NCI-H1694 treated with DMSO at 0.1 percent for 48 hours (cell line): ENCODE measurements at regions not wholly inside any gene's neighbourhood (a gene's known extent, or its start where the extent isn't known, plus 50 kb on each side); places are given as distances from the start of the nearest gene placed in this dataset.

Experiments
- DNase-seq: peaks from one replicate; lab custom pipeline; 2025; lab: John Stamatoyannopoulos, UW

DNA sequence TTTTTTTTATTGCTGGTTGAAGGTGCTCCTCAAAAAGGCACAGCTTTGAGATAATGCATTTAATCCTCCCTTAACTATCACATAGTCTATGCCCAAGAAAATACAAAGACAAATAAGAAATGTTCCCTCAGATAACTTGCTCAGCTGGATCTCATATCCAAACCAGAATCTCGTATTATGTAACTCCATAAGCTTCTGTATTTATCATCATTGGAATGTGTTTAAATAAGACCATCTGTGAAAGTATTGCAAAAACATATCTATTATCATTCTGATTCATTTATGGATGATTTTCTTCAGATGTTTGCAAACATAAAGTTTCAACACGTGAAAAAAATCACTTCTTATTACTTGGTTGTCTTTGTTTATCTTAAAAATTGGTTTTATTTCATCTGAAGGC, 190.9 kb downstream of the IRS2 start:
- DNase-seq, result no peak

DNA sequence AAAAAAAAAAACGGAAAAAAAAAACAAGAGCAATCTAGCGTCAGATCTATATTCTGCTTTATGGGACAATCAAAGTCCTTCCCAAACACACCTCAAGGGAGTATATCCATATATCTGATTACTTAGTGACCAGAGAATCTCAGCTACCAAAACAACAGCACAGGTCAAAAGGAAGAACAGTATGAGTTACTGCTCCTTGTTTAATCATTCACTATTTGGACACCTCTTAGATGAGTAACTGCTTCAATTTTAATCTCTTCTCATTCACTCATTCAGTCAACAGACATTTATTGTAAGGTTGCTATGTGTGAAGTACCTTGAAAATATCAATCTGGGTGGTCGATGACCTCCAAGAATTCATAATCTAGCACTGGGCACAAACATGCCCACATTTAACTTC, 193.2 kb downstream of the IRS2 start:
- no peak for DNase-seq

DNA sequence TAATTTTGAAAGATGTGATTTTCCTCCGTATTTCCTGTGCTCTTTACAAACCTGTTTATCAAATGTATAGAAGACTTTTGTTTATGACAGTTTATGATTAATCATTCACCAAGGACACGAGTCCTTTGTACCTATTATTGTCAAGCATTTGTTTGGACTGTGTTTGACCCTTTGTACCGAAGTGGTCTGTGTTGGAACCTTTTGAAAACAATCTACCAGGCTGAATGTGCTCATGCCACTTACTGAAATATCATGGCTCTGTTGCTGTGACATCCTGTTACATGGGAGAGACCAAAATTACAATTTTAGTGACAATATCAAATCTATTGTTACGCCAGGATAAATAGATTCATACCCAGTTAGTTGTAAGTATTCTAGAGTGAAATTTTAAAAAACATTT, 193.6 kb downstream of the IRS2 start:
- no peak for DNase-seq

DNA sequence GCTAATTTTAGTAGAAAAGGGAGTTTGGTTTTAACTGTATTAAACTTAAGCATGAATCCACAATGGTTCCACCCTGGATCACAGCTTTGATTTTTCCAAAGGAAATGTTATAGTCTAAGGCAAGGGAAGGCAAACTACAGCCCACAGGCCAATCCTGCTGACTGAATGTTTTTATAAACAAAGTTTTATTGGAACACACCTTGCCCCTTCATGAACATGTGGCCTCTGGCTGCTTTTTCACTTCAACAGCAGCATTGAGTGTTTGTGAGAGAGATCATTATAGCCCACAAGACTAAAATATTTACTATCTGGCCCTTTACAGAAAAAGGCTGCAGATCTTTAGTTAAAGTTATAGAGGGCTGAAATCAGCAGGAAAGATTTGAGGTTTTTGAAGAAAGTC, 198.7 kb downstream of the IRS2 start:
- no peak for DNase-seq

DNA sequence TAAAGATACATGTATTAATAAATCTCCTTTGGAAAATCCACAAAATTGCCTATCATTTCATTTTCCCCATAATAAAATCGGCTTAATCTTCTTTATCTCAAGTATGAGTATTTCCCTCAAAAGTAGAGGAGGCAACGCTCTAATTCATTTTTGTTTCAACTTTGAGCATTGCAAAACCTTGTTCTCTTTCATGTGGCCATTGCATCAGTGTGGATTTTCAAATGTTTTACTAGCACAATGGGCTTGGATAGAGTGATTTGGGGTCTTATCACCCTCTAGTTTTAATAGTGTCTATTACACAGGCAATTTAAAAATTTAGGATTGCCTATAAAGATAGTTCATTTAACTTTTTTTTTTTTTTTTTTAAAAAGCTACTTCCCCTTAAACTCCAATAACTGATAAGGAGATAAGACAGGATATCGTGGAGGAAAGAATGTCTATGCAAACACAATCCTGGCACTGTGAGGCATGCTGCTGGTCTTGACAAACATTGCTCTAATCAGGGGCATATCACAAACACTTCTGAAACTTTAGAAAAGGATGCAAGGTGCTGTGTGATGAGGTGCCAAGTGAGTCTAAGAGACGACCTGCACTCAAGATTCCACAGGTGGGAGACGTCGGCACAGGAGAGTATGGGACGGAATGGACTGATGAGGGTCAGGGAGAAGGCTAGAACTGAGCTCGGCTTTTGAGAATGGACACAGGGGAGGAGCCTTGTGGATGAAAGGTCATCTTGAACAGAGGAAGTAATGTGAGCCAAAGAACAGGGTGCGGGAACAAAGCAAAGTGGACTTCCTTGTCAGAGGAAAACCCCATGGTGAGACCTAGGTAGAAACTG, 199.7 kb downstream of the IRS2 start:
- DNase-seq, result no peak

DNA sequence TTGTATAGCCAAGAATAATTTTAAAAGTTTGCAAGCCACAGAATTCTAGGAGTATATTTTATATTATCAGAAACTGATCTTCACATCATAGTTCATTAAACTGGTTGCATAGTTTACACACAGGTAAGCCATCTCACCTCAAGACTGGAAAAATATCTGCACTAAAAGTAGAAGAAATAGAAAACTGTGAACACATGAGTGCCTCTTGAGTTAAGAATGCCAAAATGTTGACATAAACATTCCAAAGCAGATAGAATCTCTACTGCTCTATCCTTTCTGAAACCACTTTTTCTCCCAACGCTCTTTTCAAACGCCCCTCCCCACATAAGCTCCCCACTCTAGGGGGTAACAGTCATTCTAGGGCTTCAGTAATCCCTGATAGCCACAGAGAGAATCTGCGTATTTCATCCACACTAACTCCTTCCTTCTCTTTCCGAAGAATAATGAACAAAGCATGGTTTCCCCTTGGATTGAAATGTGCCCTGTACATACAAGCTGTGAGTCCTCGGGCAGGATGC, 201.5 kb downstream of the IRS2 start:
- DNase-seq, result no peak

DNA sequence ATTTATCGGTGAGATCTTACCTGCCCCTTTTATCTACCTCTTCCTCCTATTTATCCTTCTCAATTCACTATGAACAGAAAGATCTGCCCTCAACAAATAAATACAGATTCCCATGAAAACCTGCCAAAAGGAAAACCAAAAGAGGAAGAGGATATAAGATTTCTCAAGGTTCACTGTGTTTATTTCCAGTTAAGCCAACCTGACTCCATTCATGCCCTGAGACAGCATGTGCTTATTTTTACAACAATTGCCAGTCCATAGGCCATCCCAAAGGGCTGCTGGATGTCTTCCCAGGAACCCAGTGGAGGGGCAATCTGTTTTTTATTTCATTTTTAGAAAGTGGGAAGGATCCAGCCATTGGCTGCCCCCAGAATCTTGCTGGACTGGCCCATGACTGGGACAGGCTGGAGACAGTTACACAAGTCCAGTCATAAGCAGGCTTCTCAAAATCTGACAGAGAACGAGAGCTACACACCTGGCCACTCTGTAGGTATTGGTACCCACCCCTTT, 209.1 kb downstream of the IRS2 start:
- DNase-seq, result no peak

DNA sequence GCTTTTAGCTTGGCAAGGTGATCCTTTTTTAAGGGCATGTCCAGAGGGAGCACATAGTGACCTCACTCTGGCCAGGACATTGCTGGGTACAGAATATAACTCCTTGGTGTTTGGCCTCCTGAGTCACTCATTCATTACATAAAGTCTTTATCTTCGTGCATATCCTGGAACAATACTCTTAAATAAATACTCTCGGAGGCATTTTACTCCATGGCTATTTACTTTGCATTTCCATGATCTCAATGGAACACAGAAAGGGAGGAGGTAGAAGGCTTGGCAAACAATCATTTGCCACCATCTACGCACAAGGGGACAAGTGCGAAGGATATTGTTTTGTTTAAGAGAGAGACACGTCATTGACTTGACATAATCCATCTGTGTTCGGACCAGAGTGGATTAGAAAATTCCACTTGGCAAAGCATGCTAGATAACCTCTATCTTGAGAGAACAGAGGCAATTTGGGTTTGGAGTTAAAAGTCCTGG, 210.0 kb downstream of the IRS2 start:
- no peak for DNase-seq

DNA sequence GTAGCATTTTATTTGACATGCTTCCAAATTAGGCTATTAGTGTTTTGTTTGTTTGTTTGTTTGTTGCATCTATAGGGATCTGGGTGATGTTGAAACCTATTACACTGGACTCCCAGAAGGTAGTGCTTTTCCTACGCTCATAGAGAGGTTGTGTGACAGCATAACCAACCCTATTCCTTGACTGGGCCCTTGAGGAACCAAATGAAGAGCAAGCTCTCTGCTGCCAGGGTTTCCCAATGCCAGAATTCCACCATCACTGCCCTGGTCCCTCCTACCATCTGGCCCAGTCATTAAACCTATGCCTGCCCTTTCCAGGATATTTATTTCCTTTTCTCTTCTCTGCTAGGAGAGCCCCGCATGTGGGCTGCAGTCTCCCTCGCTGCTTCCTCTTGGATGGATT, 210.6 kb downstream of the IRS2 start:
- no peak for DNase-seq

DNA sequence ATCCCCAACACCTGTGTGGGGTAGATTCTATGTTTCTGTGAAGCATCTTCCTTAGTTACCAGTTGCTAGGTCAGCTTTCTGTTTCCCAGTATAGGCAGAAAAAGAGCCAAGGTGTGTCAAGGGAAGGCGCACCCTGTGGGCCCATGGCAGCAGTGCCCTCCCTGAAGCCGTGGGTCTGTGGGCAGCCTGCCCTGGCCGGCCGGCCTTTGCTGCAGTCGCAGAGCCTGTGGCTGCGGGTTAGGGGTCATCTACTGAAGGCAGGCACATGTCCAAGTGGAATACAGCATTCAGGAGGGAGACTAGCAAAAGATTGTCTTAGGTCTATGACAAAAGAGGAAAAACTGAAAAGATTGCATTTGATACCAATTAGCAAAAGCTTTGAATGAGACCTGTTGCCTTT, 214.0 kb downstream of the IRS2 start:
- no peak for DNase-seq

DNA sequence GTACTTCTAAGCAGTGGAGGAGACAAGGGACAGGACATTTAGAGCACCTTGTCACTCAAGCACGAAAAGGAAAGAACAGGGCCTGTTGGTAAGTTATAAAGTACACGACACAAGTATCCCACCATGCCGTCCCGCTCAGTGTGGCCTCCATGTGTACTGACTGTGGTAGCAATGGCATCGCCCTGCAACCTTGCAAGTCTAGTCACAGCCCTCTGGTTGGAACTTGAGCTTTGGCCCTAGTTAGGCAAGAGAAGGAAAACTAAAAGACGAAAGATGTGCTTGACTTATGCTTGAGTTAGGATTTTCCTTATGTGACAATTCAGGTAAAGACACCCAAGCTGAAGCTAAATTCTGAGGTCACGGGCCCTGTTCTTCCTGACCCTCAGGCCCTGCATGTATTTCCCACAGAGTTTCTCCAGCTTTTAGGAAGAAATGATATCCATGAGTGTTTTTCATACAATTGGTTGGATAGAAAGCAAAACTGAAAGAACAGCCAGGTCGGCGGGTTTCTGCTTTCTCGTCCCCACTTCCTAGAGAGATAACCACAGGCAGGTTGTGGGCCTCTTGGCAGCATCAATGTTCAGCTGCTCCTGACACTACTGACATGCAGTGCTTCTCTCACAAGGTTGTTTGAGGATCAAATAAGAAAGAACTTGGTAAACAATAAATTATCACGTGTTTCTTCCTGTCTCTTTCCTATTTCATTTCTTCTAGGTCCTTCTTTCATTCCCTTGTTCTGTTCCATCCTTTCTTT, 216.2 kb downstream of the IRS2 start:
- DNase-seq, result no peak

DNA sequence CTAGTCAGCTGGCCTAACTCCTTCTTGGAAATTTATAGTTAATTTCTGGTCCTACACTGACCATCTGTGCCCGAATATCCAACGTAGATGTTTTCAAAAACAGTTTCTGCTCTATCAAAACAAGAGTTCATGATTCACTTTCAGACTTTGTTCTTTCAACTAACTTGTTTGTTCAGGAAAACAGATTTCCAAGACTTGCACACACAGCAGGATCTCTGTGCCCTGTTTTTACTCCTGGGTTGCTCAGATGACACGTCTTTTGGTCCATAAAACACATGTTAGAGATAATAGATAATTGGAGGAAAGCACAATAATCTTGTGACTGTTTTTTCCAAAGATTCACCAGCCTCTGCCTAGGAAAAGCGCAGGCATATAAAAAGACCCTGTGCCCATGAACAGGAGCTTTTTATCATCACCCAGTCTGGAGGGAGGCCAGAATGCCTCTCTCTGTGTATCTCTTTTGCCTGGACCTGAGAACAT, 218.0 kb downstream of the IRS2 start:
- no peak for DNase-seq

DNA sequence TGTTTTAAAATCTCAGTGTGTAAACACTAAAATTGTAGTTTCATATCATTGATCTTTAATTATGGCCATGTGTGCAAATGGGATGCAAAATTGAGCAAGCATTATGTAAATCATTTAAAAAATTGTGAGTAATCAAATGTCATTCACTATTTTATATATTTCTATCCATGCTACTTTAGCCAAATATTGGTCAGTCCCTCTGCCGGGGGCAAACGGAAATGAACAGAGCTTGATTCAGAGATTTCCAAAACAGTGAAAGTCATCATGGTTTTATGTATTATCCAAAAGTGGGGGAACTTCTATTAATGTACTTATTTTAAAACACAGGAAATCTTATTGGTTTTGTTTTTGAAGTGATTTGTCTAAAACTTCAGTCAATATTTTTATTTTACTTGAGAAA, 219.1 kb downstream of the IRS2 start:
- no peak for DNase-seq

DNA sequence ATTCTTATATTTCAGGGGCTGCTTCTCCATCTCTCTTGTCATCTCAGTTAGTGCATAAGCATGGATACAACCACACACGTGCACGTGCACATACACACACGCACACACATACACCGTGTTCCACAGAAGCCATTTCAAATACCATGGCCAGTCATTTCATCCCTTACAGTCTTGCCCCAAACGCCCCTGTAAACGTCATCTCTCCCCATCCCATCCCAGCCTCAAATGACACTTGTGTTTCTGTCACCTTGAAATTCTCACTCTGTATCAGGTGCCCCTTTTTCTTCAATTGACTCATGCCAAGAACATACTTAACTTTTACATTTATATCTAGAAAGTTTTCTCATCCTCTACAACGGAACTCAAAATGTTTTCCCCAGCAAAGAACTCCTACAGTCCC, 220.5 kb downstream of the IRS2 start:
- no peak for DNase-seq

DNA sequence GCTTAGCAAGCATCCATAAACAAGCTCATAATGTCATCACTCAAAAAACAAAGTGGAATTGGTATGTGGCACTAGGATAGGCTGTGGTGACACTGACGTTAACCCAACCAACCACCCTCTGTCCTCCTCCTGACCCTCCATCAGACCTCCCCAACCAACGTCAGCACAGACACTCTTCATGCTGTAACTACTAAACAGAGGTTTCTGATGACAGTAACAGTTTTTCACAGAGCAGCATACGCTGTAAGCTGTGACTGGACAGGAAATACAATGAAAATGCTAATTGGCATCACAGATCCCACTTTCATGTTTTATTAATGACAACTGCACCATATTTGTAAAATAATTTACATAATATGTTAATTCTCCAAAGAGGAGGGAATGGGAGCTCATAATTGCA, 238.0 kb downstream of the IRS2 start:
- DNase-seq, result no peak

DNA sequence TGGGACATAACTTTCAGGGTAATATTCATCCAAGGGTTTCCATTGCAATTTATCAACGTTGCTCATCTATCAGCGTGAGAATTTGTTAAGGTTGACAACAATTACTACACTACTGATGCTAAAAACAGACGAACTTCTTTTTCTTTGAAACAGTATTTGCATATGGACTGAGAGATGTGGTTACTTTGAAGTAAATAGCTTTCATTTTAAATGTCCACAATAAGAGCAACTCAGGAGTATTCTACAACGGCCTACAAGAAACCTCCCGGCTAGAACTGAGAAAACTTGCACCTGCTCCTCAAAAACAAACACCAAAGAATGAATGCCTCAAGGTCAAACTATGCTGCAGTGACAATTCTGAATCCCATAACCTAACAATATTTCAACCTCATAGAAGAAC, 238.4 kb downstream of the IRS2 start:
- DNase-seq, result no peak

DNA sequence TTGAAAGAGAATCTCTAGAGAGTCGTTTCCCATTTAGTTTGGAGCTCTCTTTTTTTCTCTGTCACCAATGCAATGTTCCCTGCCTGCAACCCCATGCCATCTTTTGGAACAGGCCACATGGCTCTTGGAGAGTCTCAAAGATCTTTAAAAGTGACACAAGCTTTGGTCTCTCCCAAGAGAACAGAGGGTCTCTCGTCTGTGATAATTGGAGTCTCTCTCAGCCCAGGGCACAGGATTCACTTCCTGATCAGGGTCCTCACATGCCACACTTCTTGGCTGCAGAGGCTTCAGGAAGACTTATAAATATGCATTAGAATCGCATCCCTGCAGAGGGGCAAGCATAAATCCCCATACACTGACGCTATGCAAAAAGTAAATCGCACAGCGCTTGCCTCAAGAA, 240.5 kb downstream of the IRS2 start:
- DNase-seq, result no peak

DNA sequence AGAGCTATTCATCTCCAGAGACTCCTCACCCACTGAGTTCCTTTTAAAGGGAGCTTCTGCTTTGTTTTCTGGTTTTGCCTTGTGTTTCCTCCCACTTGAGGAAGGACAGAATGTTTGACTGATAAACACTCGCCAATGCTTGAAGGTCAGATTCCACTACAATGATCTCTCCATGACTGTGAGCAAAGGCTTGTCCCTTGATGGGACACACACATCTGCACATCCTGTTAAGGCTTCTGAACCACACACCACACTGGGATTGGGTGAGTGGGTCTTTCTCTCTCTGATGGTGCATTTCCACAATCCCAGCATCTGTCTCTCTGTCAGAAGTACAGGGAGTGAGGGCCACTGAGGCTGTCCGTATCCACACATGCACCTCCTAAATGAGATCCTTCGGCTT, 245.3 kb downstream of the IRS2 start:
- no peak for DNase-seq

DNA sequence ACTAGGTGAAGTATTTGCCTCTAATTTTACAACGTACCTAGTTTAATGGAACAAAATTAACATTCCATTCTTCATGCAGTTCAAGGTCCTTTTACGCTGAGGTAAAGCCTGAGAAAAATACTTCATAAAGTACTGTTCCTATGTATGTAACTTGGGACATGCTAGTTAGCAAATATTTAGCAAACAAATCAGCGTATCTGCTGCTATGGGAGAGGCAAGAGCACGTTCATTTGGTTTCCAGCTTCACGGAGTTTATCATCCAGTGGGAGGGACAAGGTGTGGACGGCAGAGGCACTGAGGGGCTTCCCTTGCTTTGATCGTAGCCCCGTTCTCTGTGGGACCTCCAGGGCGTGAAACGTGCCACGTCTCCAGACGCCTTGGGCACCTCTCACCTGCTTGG, 248.8 kb downstream of the IRS2 start:
- DNase-seq, result no peak

DNA sequence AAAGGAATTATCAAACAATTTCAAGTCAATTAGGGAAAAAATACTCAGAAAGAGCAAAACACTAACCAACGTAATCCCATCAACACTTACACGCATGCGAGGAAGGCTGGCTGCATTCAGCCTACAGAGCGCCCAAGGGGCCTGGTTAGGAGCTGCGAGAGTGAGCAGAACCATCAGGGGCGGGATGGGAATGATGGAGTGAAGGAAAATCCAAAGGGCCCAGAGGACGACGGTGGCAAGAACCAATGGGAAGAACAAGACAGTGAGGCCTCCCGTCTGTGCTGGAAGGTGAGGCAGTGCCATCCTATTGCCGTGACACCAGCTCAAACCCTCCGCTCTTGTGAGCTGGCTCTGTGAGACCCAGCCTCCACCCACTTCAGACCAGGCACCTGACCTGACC, 253.0 kb downstream of the IRS2 start:
- DNase-seq, result no peak

DNA sequence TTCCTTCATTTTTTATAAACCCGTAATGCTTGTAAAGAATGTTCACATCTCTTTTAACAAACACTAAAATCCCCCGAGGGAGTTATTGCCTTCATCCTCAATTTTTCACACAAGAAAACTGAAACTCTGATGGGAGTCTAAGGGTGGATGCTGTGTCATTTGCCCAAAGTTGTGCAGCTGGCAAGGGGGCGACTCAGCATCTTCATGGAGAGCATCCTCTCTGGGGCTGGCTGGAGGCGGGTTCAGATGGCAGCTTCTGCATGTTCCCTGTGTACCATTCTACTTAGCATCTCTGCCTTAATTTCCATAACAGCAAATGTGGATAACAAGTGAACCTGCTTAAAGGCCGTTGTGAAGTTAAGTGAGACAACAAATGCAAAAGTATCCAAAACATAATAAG, 256.4 kb downstream of the IRS2 start:
- DNase-seq, result no peak

DNA sequence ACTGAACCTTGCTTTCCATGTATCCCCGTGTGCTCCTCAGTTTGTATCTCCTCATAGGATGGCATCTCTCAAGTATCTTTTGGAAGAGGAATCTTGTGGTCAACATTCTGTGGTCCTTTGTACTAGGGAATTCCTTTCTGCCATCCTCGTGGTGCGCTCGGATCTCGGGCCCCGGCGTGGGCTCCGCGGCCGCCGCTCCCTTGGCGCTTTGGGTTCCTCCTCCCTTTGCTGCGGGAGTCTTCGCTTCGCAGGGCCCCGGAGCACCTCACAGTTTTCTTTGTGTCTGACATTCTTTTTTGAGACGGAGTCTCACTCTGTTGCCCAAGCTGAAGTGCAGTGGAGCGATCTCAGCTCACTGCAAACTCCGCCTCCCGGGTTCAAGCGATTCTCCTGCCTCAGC, 264.7 kb downstream of the IRS2 start:
- no peak for DNase-seq

DNA sequence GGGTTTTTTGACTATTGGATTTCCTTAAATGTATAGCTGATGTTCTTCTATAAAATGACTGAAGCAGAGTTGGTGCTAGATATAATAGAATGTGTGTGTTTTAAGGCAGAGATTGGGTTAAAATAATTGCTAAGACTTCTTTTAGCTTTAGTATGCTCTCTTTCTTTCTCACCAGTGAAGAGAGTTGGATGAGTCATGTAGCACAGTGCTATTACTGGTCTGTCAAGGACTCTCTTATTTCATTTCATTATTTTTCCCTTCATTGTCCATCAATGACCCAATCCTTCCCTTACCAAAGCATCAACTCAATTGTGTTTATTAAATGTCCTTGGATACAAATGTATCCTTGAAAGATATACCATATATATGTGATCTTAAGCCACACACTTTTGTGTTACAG, 268.9 kb downstream of the IRS2 start:
- no peak for DNase-seq
